Heart right ventricle (tissue), 16 donors: ENCODE measurements at regions not wholly inside any gene's neighbourhood (a gene's known extent, or its start where the extent isn't known, plus 50 kb on each side); places are given as distances from the start of the nearest gene placed in this dataset.
A peak's percentile ranks its signal among the peaks of the same experiment; 100 is the strongest.

Source experiments
- ATAC-seq, 8 donors: fragments of 200-7000 bp; cut with Tn5 transposase; one replicate each; pipeline ENCODE4 v1.9.1; 2020; ENCODE audit warnings: mild to moderate bottlenecking in 8 of 8, moderate library complexity in 8 of 8, moderate number of reproducible peaks in 1 of 8
- DNase-seq, 2 donors: peaks; one replicate each; pipeline ENCODE4 v3.0.0-alpha.2; 2020
- H3K27ac ChIP-seq, 10 donors: fragments of 200-600 bp; sonication (generic) in 2 of 10; one replicate each; pipeline versions ENCODE4 v1.5.0 to v1.8.0; 2020 to 2022; ENCODE audit warnings: mild to moderate bottlenecking in 3 of 10
- H3K27me3 ChIP-seq, 7 donors: fragments of 200-600 bp; one replicate each; pipeline ENCODE4 v1.8.0; 2021 to 2022; ENCODE audit warnings: mild to moderate bottlenecking in 2 of 7
- H3K36me3 ChIP-seq, 9 donors: fragments of 200-600 bp; sonication (generic) in 1 of 9; one replicate each; pipeline versions ENCODE4 v1.5.0 to v1.8.0; 2020 to 2022; ENCODE audit warnings: mild to moderate bottlenecking in 2 of 9
- H3K4me1 ChIP-seq, 9 donors: fragments of 200-600 bp; sonication (generic) in 1 of 9; one replicate each; pipeline versions ENCODE4 v1.5.0 to v1.8.0; 2020 to 2022; ENCODE audit warnings: mild to moderate bottlenecking in 4 of 9
- H3K4me3 ChIP-seq, 10 donors: fragments of 200-600 bp; sonication (generic) in 2 of 10; one replicate each; pipeline versions ENCODE4 v1.5.0 to v1.8.0; 2020 to 2022; ENCODE audit warnings: mild to moderate bottlenecking in 7 of 10, moderate library complexity in 2 of 10
- H3K9me3 ChIP-seq, 11 donors: fragments of 200-600 bp in 10 of 11; sonication (generic) in 2 of 11; one replicate each; pipeline versions ENCODE4 v1.5.0 to v1.8.0; 2013 to 2022; ENCODE audit warnings: mild to moderate bottlenecking in 2 of 11, control low read depth in 1 of 11, moderate library complexity in 1 of 11
- WGBS, 2 donors: extraction: QIAGEN DNeasy Blood & Tissue Kit; methylation state at CpG; one replicate each; pipeline ENCODE4 v1.1.7; 2013; ENCODE audit warnings: inconsistent platforms in 1 of 2; 5-methylcytosine and 5-hydroxymethylcytosine counted together
- intact Hi-C, 10 donors: fragments of 100-400 bp; cut with DNase I; formaldehyde crosslinking; loops; one replicate each; pipeline versions ENCODE4 v1.11.1 to v1.14.2; 2022
- TF ChIP-seq, protein P1 (sequence below), 9 donors: fragments of 200-600 bp; sonication (generic) in 2 of 9; IDR thresholded peaks; one replicate each; pipeline versions ENCODE4 v1.5.0 to v1.8.0; 2021 to 2022; ENCODE audit warnings: antibody characterized with exemption in 9 of 9, mild to moderate bottlenecking in 5 of 9, moderate library complexity in 1 of 9
- donor health status: Arrhythmogenic right ventricular cardiomyopathy.
- donor health status: ischemic (EF 13 %, LVEDD 7.1; RV severe dilation, severe dysfunction).
- donor health status: healthy with polysubstance abuse.
- donor health status: DM: no; HTN: yes; CAD: no.
- donor health status: DM: no; HTN: no; CAD: no.
- donor health status: ischemic (EF 25% LVEDD 6.9; RV normal size, moderate dysfunction).
- donor health status: ischemic (EF 25% LVEDD 5.7; RV mildly dilated, moderate dysfunction).
- donor health status: healthy.
- donor health status: DM: yes; HTN: yes; CAD: no.
- donor health status: Ischemic cardiomyopathy.
- donor health status: ischemic (EF 35%, LVEDD 5.7; RV mildly dilated, moderate dysfunction).
- donor health status: nonischemic (EF 11% LVEDD 7.7; RV severe dilation, severe dysfunction).
- donor health status: DM: yes; HTN: yes; CAD: no.
- donor health status: PGD.
- donor health status: ischemic (EF 29% LVEDD 5.4; RV normal size, mild dysfunction).
- donor health status: nonischemic (EF 23%, LVEDD 6.1; RV moderate dilation, normal function).

DNA sequence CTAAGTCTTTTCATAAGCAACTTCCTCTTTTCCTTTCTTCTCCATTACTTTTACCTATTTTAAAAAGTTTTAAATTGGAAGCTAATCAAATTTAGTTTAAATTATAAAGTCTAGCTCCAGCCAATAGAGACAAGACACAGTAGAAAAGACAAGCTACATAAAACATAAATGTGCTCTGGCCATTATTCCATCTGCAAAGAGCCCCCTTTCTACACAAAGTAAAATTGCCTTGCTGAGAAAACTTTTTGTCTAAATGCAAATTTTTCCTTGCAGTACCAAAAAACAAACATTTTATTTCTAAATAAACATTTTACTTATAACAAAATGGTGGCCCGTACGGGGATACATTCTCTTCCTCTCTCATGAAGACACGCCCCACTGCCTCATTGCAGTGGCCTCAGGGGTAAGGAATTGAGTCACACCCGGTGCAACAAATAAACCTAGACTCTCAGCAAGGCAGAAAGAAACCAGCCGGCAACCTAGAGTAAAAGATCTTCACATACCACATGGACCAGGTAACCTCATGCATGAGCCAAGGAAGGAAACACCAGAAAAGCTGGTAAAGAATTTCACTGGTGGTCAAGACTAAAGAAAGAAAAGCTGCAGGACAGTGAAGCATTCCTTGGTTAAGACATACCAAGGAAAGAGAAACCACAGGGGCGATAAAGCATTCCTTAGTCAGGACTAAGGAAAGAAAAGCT is 71.6 kb upstream of the ZNF746 start:
- ATAC-seq (no peak), DNase-seq (no peak)
- H3K4me1 ChIP-seq = peaks cover 0 to 36% (median 19%) of the 10 kb centered on the region in 9 donors
- H3K27me3 ChIP-seq = no peaks in the 10 kb centered on the region
- intact Hi-C loops = no loop called here
- TF ChIP-seq, protein P1, sequence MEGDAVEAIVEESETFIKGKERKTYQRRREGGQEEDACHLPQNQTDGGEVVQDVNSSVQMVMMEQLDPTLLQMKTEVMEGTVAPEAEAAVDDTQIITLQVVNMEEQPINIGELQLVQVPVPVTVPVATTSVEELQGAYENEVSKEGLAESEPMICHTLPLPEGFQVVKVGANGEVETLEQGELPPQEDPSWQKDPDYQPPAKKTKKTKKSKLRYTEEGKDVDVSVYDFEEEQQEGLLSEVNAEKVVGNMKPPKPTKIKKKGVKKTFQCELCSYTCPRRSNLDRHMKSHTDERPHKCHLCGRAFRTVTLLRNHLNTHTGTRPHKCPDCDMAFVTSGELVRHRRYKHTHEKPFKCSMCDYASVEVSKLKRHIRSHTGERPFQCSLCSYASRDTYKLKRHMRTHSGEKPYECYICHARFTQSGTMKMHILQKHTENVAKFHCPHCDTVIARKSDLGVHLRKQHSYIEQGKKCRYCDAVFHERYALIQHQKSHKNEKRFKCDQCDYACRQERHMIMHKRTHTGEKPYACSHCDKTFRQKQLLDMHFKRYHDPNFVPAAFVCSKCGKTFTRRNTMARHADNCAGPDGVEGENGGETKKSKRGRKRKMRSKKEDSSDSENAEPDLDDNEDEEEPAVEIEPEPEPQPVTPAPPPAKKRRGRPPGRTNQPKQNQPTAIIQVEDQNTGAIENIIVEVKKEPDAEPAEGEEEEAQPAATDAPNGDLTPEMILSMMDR (IDR thresholded peaks at IDR 0.05) = no peak
- WGBS, 2 donors = 97% methylated on average over 6 of the region's 6 CpGs
- peaks cover 0 to 18% (median 0%) of the 10 kb centered on the region in 9 donors for H3K36me3 ChIP-seq
- no peak overlapping the region for H3K4me3 ChIP-seq
- no peak overlapping the region for H3K27ac ChIP-seq
- peaks cover 0 to 65% (median 31%) of the 10 kb centered on the region in 11 donors for H3K9me3 ChIP-seq

DNA sequence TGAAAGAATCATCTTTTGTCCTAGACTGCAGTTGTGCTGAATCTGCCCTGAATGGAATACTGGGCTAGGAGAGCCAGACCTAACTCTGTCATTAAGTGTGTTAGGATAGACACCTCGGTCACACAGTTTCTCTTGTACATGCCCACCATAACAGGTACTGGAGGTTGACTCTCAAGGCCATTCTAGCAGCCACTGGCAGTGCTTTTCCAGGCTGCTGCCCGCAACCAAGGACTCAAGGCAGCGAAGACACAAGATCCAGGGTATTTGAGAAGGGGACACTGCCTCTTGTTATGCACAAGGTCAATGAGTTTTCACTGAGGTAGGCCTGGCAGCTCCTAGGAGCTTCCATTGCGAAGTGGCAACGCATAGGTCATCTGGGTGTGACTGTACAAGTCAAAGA is 70.6 kb upstream of the ZNF746 start:
- DNase-seq (no peak), ATAC-seq (no peak)
- no peak overlapping the region for H3K4me3 ChIP-seq
- TF ChIP-seq, protein P1 (IDR thresholded peaks at IDR 0.05) = no peak
- H3K36me3 ChIP-seq = peaks cover 0 to 24% (median 0%) of the 10 kb centered on the region in 9 donors
- intact Hi-C loops = no loop called here
- WGBS, 2 donors = 98 to 99% methylated on average over 5 of the region's 5 CpGs
- peaks cover 0 to 38% (median 19%) of the 10 kb centered on the region in 9 donors for H3K4me1 ChIP-seq
- no peak overlapping the region for H3K27ac ChIP-seq
- H3K9me3 ChIP-seq = peaks cover 0 to 64% (median 30%) of the 10 kb centered on the region in 11 donors
- no peaks in the 10 kb centered on the region for H3K27me3 ChIP-seq

DNA sequence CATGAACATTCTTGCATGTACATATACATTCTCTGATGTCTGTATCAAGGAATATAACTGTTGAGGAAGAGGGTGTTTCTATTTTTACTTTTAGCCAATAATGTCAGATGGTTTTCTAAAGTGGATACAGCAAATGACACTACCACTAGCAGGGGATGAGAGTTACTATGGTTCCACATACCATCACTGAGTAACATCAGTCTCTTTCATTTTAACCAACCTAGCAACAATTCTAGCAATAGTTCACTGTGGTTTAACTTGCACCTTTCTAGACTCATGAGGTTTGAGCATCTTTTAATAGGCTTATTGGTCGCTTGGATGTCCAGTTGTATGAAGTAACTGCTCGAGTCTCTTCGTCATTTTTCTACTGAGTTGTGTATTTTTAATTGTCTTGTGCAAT is 68.5 kb upstream of the ZNF746 start:
- no peak for DNase-seq
- TF ChIP-seq, protein P1 (IDR thresholded peaks at IDR 0.05) = no peak
- H3K27ac ChIP-seq = no peak overlapping the region
- no peak for ATAC-seq
- intact Hi-C loops = no loop called here
- H3K4me1 ChIP-seq = peaks cover 0 to 38% (median 19%) of the 10 kb centered on the region in 9 donors
- H3K9me3 ChIP-seq = peaks cover 0 to 44% (median 29%) of the 10 kb centered on the region in 11 donors
- WGBS, 2 donors = 93 to 97% methylated on average over 3 of the region's 3 CpGs
- H3K36me3 ChIP-seq = peaks cover 0 to 24% (median 0%) of the 10 kb centered on the region in 9 donors
- H3K4me3 ChIP-seq = no peak overlapping the region
- no peaks in the 10 kb centered on the region for H3K27me3 ChIP-seq

DNA sequence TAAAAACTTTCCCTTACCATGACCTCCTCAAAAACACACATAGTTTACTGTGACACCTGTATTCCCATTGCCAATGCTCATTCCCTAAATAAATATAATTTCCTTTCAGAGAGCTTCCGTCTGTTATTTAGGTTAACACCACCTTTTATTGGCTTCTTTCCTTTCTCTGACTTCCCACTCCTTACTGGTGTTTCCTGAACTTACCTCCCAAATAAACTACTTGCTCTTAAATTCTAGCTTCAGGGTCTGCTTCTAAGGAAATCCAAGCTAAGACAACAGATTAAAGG is 67.4 kb upstream of the ZNF746 start:
- H3K4me1 ChIP-seq = peaks cover under 1 to 38% (median 19%) of the 10 kb centered on the region in 9 donors
- peaks cover 0 to 30% (median 7%) of the 10 kb centered on the region in 9 donors for H3K36me3 ChIP-seq
- H3K27me3 ChIP-seq = no peaks in the 10 kb centered on the region
- peaks cover 0 to 34% (median 23%) of the 10 kb centered on the region in 11 donors for H3K9me3 ChIP-seq
- intact Hi-C loops = no loop called here
- TF ChIP-seq, protein P1 (IDR thresholded peaks at IDR 0.05) = no peak
- DNase-seq (no peak), ATAC-seq (no peak)
- WGBS, 2 donors = 34 to 50% methylated on average over 1 of the region's 1 CpG
- H3K4me3 ChIP-seq = no peak overlapping the region
- H3K27ac ChIP-seq = peak overlapping the region in 3 of 10 donors; percentile 2 to 48 (median 22)
